HCT116 (cell line): ENCODE measurements at regions not wholly inside any gene's neighbourhood (a gene's known extent, or its start where the extent isn't known, plus 50 kb on each side); places are given as distances from the start of the nearest gene placed in this dataset.

Experiments used
- ATAC-seq: fragments of 200-7000 bp; cut with Tn5 transposase; 2 replicates; pipeline ENCODE4 v1.9.1; 2020; ENCODE audit warnings: mild to moderate bottlenecking, moderate library complexity
- BruUV-seq: library from RNA; stranded (reverse); fragments of 400-500 nt; replicated peaks from 2 replicates; lab custom pipeline; 2021; lab: Mats Ljungman, UMichigan
- CTCF ChIA-PET: fragments of 300-600 bp; sonication (Branson Sonifier 250); formaldehyde crosslinking; loops from one replicate; lab custom pipeline; 2021; ENCODE audit warnings: antibody characterized with exemption; lab: Charles Lee
- POLR2A ChIA-PET: fragments of 300-600, 350-600 bp; sonication (Branson Sonifier 250); formaldehyde crosslinking; loops from one replicate; lab custom pipeline; 2021; ENCODE audit warnings: antibody characterized with exemption; lab: Charles Lee
- RAD21 ChIA-PET, 2 experiments: fragments of 300-600 bp; sonication (Branson Sonifier 250); formaldehyde crosslinking; loops; one replicate each; lab custom pipeline; 2023; ENCODE audit warnings: low total read pairs in 2 of 2; ENCODE audit not compliant: uncharacterized antibody in 2 of 2, unreplicated experiment in 2 of 2, low non-redundant PET in 1 of 2; lab: Charles Lee
- DNase-seq: peaks from one replicate; pipeline ENCODE4 v3.0.0-alpha.2; 2010; ENCODE audit warnings: low read depth, low spot score
- H2AFZ ChIP-seq: fragments of 200-600 bp; shearing (Covaris generic), sonication (generic); 2 replicates; pipeline ENCODE4 v1.6.1; 2017; ENCODE audit warnings: low read depth, mixed run types, mixed read lengths, antibody characterized with exemption, low read length; ENCODE audit not compliant: poor library complexity, severe bottlenecking
- H3K27ac ChIP-seq: 2 replicates; pipeline ENCODE4 v1.5.1; 2012; ENCODE audit warnings: low read depth, low read length
- H3K27me3 ChIP-seq: fragments of 200-600 bp; sonication (generic); 2 replicates; pipeline ENCODE4 v1.6.1; 2016; ENCODE audit warnings: mixed run types, low read length, mixed read lengths; ENCODE audit not compliant: insufficient read depth
- H3K36me3 ChIP-seq, 2 experiments: fragments of 200-500 bp in 1 of 2; fragments of 200-600 bp in 1 of 2; sonication (Bioruptor generic) in 1 of 2; sonication (generic) in 1 of 2; 2 replicates each; pipeline versions ENCODE4 v1.5.1 to v1.6.1; 2014 to 2016; ENCODE audit warnings: low read length in 2 of 2, inconsistent platforms in 1 of 2, mixed read lengths in 1 of 2, mixed run types in 1 of 2; ENCODE audit not compliant: insufficient read depth in 2 of 2, control insufficient read depth in 1 of 2
- H3K4me1 ChIP-seq, 2 experiments: fragments of 200-600 bp in 1 of 2; sonication (generic) in 1 of 2; 2 replicates each; pipeline versions ENCODE4 v1.5.1 to v1.6.1; 2012 to 2017; ENCODE audit warnings: low read length in 2 of 2, inconsistent platforms in 1 of 2, mild to moderate bottlenecking in 1 of 2, mixed read lengths in 1 of 2, mixed run types in 1 of 2, moderate library complexity in 1 of 2; ENCODE audit not compliant: insufficient read depth in 2 of 2, control insufficient read depth in 1 of 2
- H3K4me2 ChIP-seq: fragments of 200-600 bp; sonication (generic); 2 replicates; pipeline ENCODE4 v1.6.1; 2017; ENCODE audit warnings: mixed run types, low read length, mixed read lengths
- H3K4me3 ChIP-seq, 2 experiments: fragments of 200-600 bp in 1 of 2; sonication (generic) in 1 of 2; replicated peaks in 1 of 2; 2 replicates each; pipeline ENCODE4 v1.5.1; 2011 to 2016; ENCODE audit warnings: low read length in 2 of 2, control low read depth in 1 of 2, low read depth in 1 of 2, mild to moderate bottlenecking in 1 of 2, mixed read lengths in 1 of 2, mixed run types in 1 of 2
- H3K79me2 ChIP-seq: fragments of 200-600 bp; sonication (generic); 2 replicates; pipeline ENCODE4 v1.6.1; 2017; ENCODE audit warnings: mild to moderate bottlenecking, mixed run types, low read length, moderate library complexity, mixed read lengths; ENCODE audit not compliant: insufficient read depth
- H3K9ac ChIP-seq: fragments of 200-600 bp; sonication (generic); 2 replicates; pipeline ENCODE4 v1.6.1; 2016; ENCODE audit warnings: low read length, mixed read lengths
- H3K9me2 ChIP-seq: fragments of 200-600 bp; sonication (generic), shearing (Covaris generic); 2 replicates; pipeline ENCODE4 v1.6.1; 2017; ENCODE audit warnings: mixed run types, mild to moderate bottlenecking, moderate library complexity; ENCODE audit not compliant: insufficient read depth
- H3K9me3 ChIP-seq, 2 experiments: fragments of 200-500 bp in 1 of 2; fragments of 200-600 bp in 1 of 2; sonication (Bioruptor generic) in 1 of 2; sonication (generic) in 1 of 2; 2 replicates each; pipeline ENCODE4 v1.6.1; 2014 to 2017; ENCODE audit warnings: low read length in 2 of 2, mixed read lengths in 2 of 2, inconsistent platforms in 1 of 2, low read depth in 1 of 2, mild to moderate bottlenecking in 1 of 2, mixed run types in 1 of 2, moderate library complexity in 1 of 2; ENCODE audit not compliant: control insufficient read depth in 1 of 2, insufficient read depth in 1 of 2
- H4K20me1 ChIP-seq: fragments of 200-600 bp; sonication (generic), shearing (Covaris generic); 2 replicates; pipeline ENCODE4 v1.6.1; 2017; ENCODE audit warnings: mixed run types, mild to moderate bottlenecking, moderate library complexity; ENCODE audit not compliant: insufficient read depth
- ATF3 ChIP-seq: IDR thresholded peaks from 2 replicates; pipeline ENCODE4 v1.6.1; 2012
- ELF1 ChIP-seq: IDR thresholded peaks from 2 replicates; pipeline ENCODE4 v1.6.1; 2012; ENCODE audit warnings: low read depth, borderline replicate concordance
- EZH2phosphoT487 ChIP-seq: fragments of 200-600 bp; IDR thresholded peaks from 2 replicates; pipeline ENCODE4 v1.6.1; 2018; ENCODE audit warnings: antibody characterized with exemption, borderline replicate concordance
- FOSL1 ChIP-seq: IDR thresholded peaks from 2 replicates; pipeline ENCODE4 v1.6.1; 2012; ENCODE audit warnings: low read depth
- MAX ChIP-seq: IDR thresholded peaks from 2 replicates; pipeline ENCODE4 v1.6.1; 2012
- POLR2A ChIP-seq: IDR thresholded peaks from 2 replicates; pipeline ENCODE4 v1.7.0; 2011; ENCODE audit warnings: borderline replicate concordance; ENCODE audit not compliant: insufficient read depth, insufficient read length; ENCODE audit errors: extremely low read depth
- REST ChIP-seq: IDR thresholded peaks from 2 replicates; pipeline ENCODE4 v1.6.1; 2012; ENCODE audit warnings: low read depth
- SIN3A ChIP-seq: IDR thresholded peaks from 2 replicates; pipeline ENCODE4 v1.6.1; 2012; ENCODE audit warnings: low read depth
- SRF ChIP-seq: IDR thresholded peaks from 2 replicates; pipeline ENCODE4 v1.6.1; 2012; ENCODE audit warnings: low read depth
- TCF7L2 ChIP-seq: IDR thresholded peaks from 2 replicates; pipeline ENCODE4 v1.7.0; 2011; ENCODE audit warnings: borderline replicate concordance, inconsistent platforms; ENCODE audit not compliant: insufficient read depth, insufficient read length; ENCODE audit errors: extremely low read depth
- ZNF274 ChIP-seq: fragments of 200-500 bp; sonication (Bioruptor generic); IDR thresholded peaks from 2 replicates; pipeline ENCODE4 v1.6.1; 2014; ENCODE audit warnings: mild to moderate bottlenecking, low read depth, low read length, inconsistent platforms
- intact Hi-C: fragments of 100-400 bp; cut with micrococcal nuclease; formaldehyde crosslinking; loops from 2 replicates; pipeline ENCODE4 v1.10.0; 2022

GRCh38 chr7:131720703-131721102, 164.3 kb upstream of the PODXL start:
- BruUV-seq = no TSS peak
- TF ChIP-seq SRF (no peak), SIN3A (no peak), MAX (no peak), POLR2A (no peak), EZH2phosphoT487 (no peak), FOSL1 (no peak), REST (no peak), TCF7L2 (no peak), ATF3 (no peak), ZNF274 (no peak), ELF1 (no peak)
- no peak overlapping the region for H2AFZ ChIP-seq

More at GRCh38 chr7:131720703-131721102, 164.3 kb upstream of the PODXL start:
- intact Hi-C loops = no loop called here
- no peak overlapping the region for H3K27ac ChIP-seq
- ChIA-PET RAD21 (no interaction called here), POLR2A (no interaction called here), CTCF (no interaction called here)
- H3K9me3 ChIP-seq = no peaks in the 10 kb centered on the region
- H3K79me2 ChIP-seq = no peaks in the 10 kb centered on the region
- no peak overlapping the region for H3K9ac ChIP-seq
- H3K36me3 ChIP-seq = no peaks in the 10 kb centered on the region
- peaks cover 17% of the 10 kb centered on the region; the same call in 1 of the 2 replicates for H3K27me3 ChIP-seq
- DNase-seq = no peak
- ATAC-seq = no peak
- H3K4me2 ChIP-seq = no peak overlapping the region
- no peaks in the 10 kb centered on the region for H3K4me1 ChIP-seq
- no peak overlapping the region for H3K4me3 ChIP-seq
- H4K20me1 ChIP-seq = no peaks in the 10 kb centered on the region
- H3K9me2 ChIP-seq = no peaks in the 10 kb centered on the region
